Mononuclear cell (primary cell): ENCODE measurements at regions not wholly inside any gene's neighbourhood (a gene's known extent, or its start where the extent isn't known, plus 50 kb on each side); places are given as distances from the start of the nearest gene placed in this dataset.

ENCODE experiments used
- H3K27me3 ChIP-seq: 2 replicates; pipeline ENCODE4 v1.6.0; 2011; ENCODE audit warnings: low read length, control low read depth; ENCODE audit not compliant: insufficient read depth
- H3K4me1 ChIP-seq: 2 replicates; pipeline ENCODE4 v1.5.1; 2011; ENCODE audit warnings: mild to moderate bottlenecking, low read length, control low read depth; ENCODE audit not compliant: insufficient read depth
- H3K4me3 ChIP-seq: 2 replicates; pipeline ENCODE4 v1.5.1; 2011; ENCODE audit warnings: mild to moderate bottlenecking, low read length, moderate library complexity
- H3K9me3 ChIP-seq: 2 replicates; pipeline ENCODE4 v1.5.1; 2011; ENCODE audit warnings: low read depth, mild to moderate bottlenecking, control low read depth, low read length

- Histone ChIP-seq H3K9me3 (no peaks in the 10 kb centered on the region), H3K4me1 (peaks cover 6% of the 10 kb centered on the region), H3K27me3 (no peaks in the 10 kb centered on the region), H3K4me3 (no peak overlapping the region)
Measured at GRCh38 chr19:30781519-30781918, 409.3 kb downstream of the ZNF536 start.

GRCh38 chr19:30781047-30781446 is 408.9 kb downstream of the ZNF536 start:
- H3K9me3 ChIP-seq, result no peaks in the 10 kb centered on the region
- H3K4me3 ChIP-seq, result no peak overlapping the region
- peaks cover 6% of the 10 kb centered on the region for H3K4me1 ChIP-seq
- no peaks in the 10 kb centered on the region for H3K27me3 ChIP-seq

- no peak overlapping the region for H3K4me3 ChIP-seq
- H3K27me3 ChIP-seq, result no peaks in the 10 kb centered on the region
- H3K9me3 ChIP-seq, result no peaks in the 10 kb centered on the region
- peaks cover 3% of the 10 kb centered on the region for H3K4me1 ChIP-seq
Measured at GRCh38 chr19:30780456-30780855, 408.3 kb downstream of the ZNF536 start.

- Histone ChIP-seq H3K27me3 (no peaks in the 10 kb centered on the region), H3K4me1 (no peaks in the 10 kb centered on the region), H3K9me3 (no peaks in the 10 kb centered on the region), H3K4me3 (no peak overlapping the region)
Measured at GRCh38 chr19:30780032-30780431, 407.8 kb downstream of the ZNF536 start.

- Histone ChIP-seq H3K27me3 (no peaks in the 10 kb centered on the region), H3K4me3 (no peak overlapping the region), H3K4me1 (no peaks in the 10 kb centered on the region), H3K9me3 (no peaks in the 10 kb centered on the region)
Measured at GRCh38 chr19:30778961-30779715, 407.0 kb downstream of the ZNF536 start.

GRCh38 chr19:30778061-30778460 is 405.9 kb downstream of the ZNF536 start:
- Histone ChIP-seq H3K9me3 (no peaks in the 10 kb centered on the region), H3K27me3 (no peaks in the 10 kb centered on the region), H3K4me1 (no peaks in the 10 kb centered on the region), H3K4me3 (no peak overlapping the region)

- Histone ChIP-seq H3K9me3 (peaks cover 10% of the 10 kb centered on the region), H3K4me1 (no peaks in the 10 kb centered on the region), H3K4me3 (no peak overlapping the region), H3K27me3 (no peaks in the 10 kb centered on the region)
Measured at GRCh38 chr19:30775956-30776355, 403.8 kb downstream of the ZNF536 start.

GRCh38 chr19:30774252-30774766 is 402.1 kb downstream of the ZNF536 start:
- Histone ChIP-seq H3K9me3 (peaks cover 10% of the 10 kb centered on the region), H3K4me1 (no peaks in the 10 kb centered on the region), H3K27me3 (no peaks in the 10 kb centered on the region)

GRCh38 chr19:30762651-30763050 is 390.5 kb downstream of the ZNF536 start:
- H3K9me3 ChIP-seq, result no peaks in the 10 kb centered on the region
- no peak overlapping the region for H3K4me3 ChIP-seq
- H3K4me1 ChIP-seq, result no peaks in the 10 kb centered on the region
- no peaks in the 10 kb centered on the region for H3K27me3 ChIP-seq

More at GRCh38 chr19:30774252-30774766, 402.1 kb downstream of the ZNF536 start:
- no peak overlapping the region for H3K4me3 ChIP-seq

- Histone ChIP-seq H3K27me3 (no peaks in the 10 kb centered on the region), H3K4me3 (no peak overlapping the region), H3K4me1 (no peaks in the 10 kb centered on the region), H3K9me3 (no peaks in the 10 kb centered on the region)
Measured at GRCh38 chr19:30760014-30760413, 387.8 kb downstream of the ZNF536 start.

GRCh38 chr19:30757837-30758617 is 385.8 kb downstream of the ZNF536 start:
- H3K9me3 ChIP-seq, result no peaks in the 10 kb centered on the region
- no peaks in the 10 kb centered on the region for H3K27me3 ChIP-seq
- no peak overlapping the region for H3K4me3 ChIP-seq
- no peaks in the 10 kb centered on the region for H3K4me1 ChIP-seq

- Histone ChIP-seq H3K4me3 (no peak overlapping the region), H3K27me3 (no peaks in the 10 kb centered on the region), H3K9me3 (no peaks in the 10 kb centered on the region), H3K4me1 (no peaks in the 10 kb centered on the region)
Measured at GRCh38 chr19:30757104-30757836, 385.1 kb downstream of the ZNF536 start.

GRCh38 chr19:30755581-30755980 is 383.4 kb downstream of the ZNF536 start:
- no peaks in the 10 kb centered on the region for H3K4me1 ChIP-seq
- no peaks in the 10 kb centered on the region for H3K27me3 ChIP-seq
- no peak overlapping the region for H3K4me3 ChIP-seq
- no peaks in the 10 kb centered on the region for H3K9me3 ChIP-seq

- no peaks in the 10 kb centered on the region for H3K4me1 ChIP-seq
- no peaks in the 10 kb centered on the region for H3K9me3 ChIP-seq
- no peaks in the 10 kb centered on the region for H3K27me3 ChIP-seq
- H3K4me3 ChIP-seq, result no peak overlapping the region
Measured at GRCh38 chr19:30754162-30754561, 382.0 kb downstream of the ZNF536 start.

- Histone ChIP-seq H3K4me3 (no peak overlapping the region), H3K9me3 (no peaks in the 10 kb centered on the region), H3K27me3 (no peaks in the 10 kb centered on the region), H3K4me1 (no peaks in the 10 kb centered on the region)
Measured at GRCh38 chr19:30752876-30753275, 380.7 kb downstream of the ZNF536 start.
